ES-I3 (cell line): ENCODE measurements at regions not wholly inside any gene's neighbourhood (a gene's known extent, or its start where the extent isn't known, plus 50 kb on each side); places are given as distances from the start of the nearest gene placed in this dataset.
"Not testable (repeated sequence)": the region's sequence is repeated elsewhere in the genome, so short reads cannot be mapped to it uniquely, and the experiment has no call there.

Experiments used
- H3K36me3 ChIP-seq: 2 replicates; pipeline ENCODE4 v1.6.1; 2013; ENCODE audit warnings: mild to moderate bottlenecking, low read length, control low read depth, moderate library complexity; ENCODE audit not compliant: insufficient read depth
- H3K4me1 ChIP-seq: 2 replicates; pipeline ENCODE4 v1.6.1; 2013; ENCODE audit warnings: mild to moderate bottlenecking, control low read depth, low read length; ENCODE audit not compliant: insufficient read depth
- H3K9ac ChIP-seq: 2 replicates; pipeline ENCODE4 v1.6.1; 2013; ENCODE audit warnings: low read depth, mild to moderate bottlenecking, low read length, moderate library complexity
- H3K9me3 ChIP-seq: 2 replicates; pipeline ENCODE4 v1.6.1; 2013; ENCODE audit warnings: mild to moderate bottlenecking, low read length, moderate library complexity; ENCODE audit not compliant: control insufficient read depth, insufficient read depth

GRCh38 chr10:27373566-27374160 lies 130.4 kb upstream of the RAB18 start:
- no peaks in the 10 kb centered on the region for H3K4me1 ChIP-seq
- H3K9me3 ChIP-seq = no peaks in the 10 kb centered on the region
- H3K36me3 ChIP-seq = no peaks in the 10 kb centered on the region
- no peak overlapping the region for H3K9ac ChIP-seq

- no peak overlapping the region for H3K9ac ChIP-seq
- H3K36me3 ChIP-seq = no peaks in the 10 kb centered on the region
- no peaks in the 10 kb centered on the region for H3K4me1 ChIP-seq
- no peaks in the 10 kb centered on the region for H3K9me3 ChIP-seq
Measured at GRCh38 chr10:27372095-27372494, 131.5 kb upstream of the ACBD5 start.

- not testable (repeated sequence) for H3K9ac ChIP-seq, H3K9me3 ChIP-seq, H3K4me1 ChIP-seq, H3K36me3 ChIP-seq
Measured at GRCh38 chr10:27371375-27371774, 130.8 kb upstream of the ACBD5 start.

- H3K4me1 ChIP-seq = no peaks in the 10 kb centered on the region
- H3K9me3 ChIP-seq = no peaks in the 10 kb centered on the region
- H3K36me3 ChIP-seq = no peaks in the 10 kb centered on the region
- H3K9ac ChIP-seq = no peak overlapping the region
Measured at GRCh38 chr10:27369880-27370279, 129.3 kb upstream of the ACBD5 start.

GRCh38 chr10:27368706-27369105 lies 128.1 kb upstream of the ACBD5 start:
- Histone ChIP-seq H3K36me3 (no peaks in the 10 kb centered on the region), H3K9ac (no peak overlapping the region), H3K9me3 (no peaks in the 10 kb centered on the region), H3K4me1 (no peaks in the 10 kb centered on the region)

GRCh38 chr10:27366769-27367168 lies 126.2 kb upstream of the ACBD5 start:
- no peaks in the 10 kb centered on the region for H3K36me3 ChIP-seq
- no peak overlapping the region for H3K9ac ChIP-seq
- no peaks in the 10 kb centered on the region for H3K4me1 ChIP-seq
- H3K9me3 ChIP-seq = no peaks in the 10 kb centered on the region

- Histone ChIP-seq H3K9ac (no peak overlapping the region), H3K4me1 (no peaks in the 10 kb centered on the region), H3K36me3 (no peaks in the 10 kb centered on the region), H3K9me3 (no peaks in the 10 kb centered on the region)
Measured at GRCh38 chr10:27364028-27364427, 123.4 kb upstream of the ACBD5 start.

GRCh38 chr10:27360581-27361172 lies 120.1 kb upstream of the ACBD5 start:
- Histone ChIP-seq H3K36me3 (no peaks in the 10 kb centered on the region), H3K9me3 (no peaks in the 10 kb centered on the region), H3K4me1 (no peaks in the 10 kb centered on the region), H3K9ac (no peak overlapping the region)

- no peak overlapping the region for H3K9ac ChIP-seq
- no peaks in the 10 kb centered on the region for H3K9me3 ChIP-seq
- no peaks in the 10 kb centered on the region for H3K36me3 ChIP-seq
- H3K4me1 ChIP-seq = no peaks in the 10 kb centered on the region
Measured at GRCh38 chr10:27359792-27360355, 119.3 kb upstream of the ACBD5 start.

GRCh38 chr10:27356738-27357137 lies 116.1 kb upstream of the ACBD5 start:
- no peaks in the 10 kb centered on the region for H3K9me3 ChIP-seq
- no peak overlapping the region for H3K9ac ChIP-seq
- H3K36me3 ChIP-seq = no peaks in the 10 kb centered on the region
- no peaks in the 10 kb centered on the region for H3K4me1 ChIP-seq

GRCh38 chr10:27355918-27356573 lies 115.4 kb upstream of the ACBD5 start:
- Histone ChIP-seq H3K36me3 (no peaks in the 10 kb centered on the region), H3K9ac (no peak overlapping the region), H3K9me3 (no peaks in the 10 kb centered on the region), H3K4me1 (no peaks in the 10 kb centered on the region)

- H3K9me3 ChIP-seq, H3K36me3 ChIP-seq, H3K9ac ChIP-seq, H3K4me1 ChIP-seq: not testable (repeated sequence)
Measured at GRCh38 chr10:27354643-27355270, 114.2 kb upstream of the ACBD5 start.

GRCh38 chr10:27354100-27354499 lies 113.5 kb upstream of the ACBD5 start:
- H3K36me3 ChIP-seq, H3K9ac ChIP-seq, H3K9me3 ChIP-seq, H3K4me1 ChIP-seq: not testable (repeated sequence)

GRCh38 chr10:27349987-27350386 lies 109.4 kb upstream of the ACBD5 start:
- Histone ChIP-seq H3K9me3 (no peaks in the 10 kb centered on the region), H3K4me1 (peaks cover 6% of the 10 kb centered on the region; the same call in 1 of the 2 replicates), H3K9ac (no peak overlapping the region), H3K36me3 (no peaks in the 10 kb centered on the region)

GRCh38 chr10:27347827-27348207 lies 107.2 kb upstream of the ACBD5 start:
- H3K36me3 ChIP-seq, H3K9ac ChIP-seq, H3K4me1 ChIP-seq, H3K9me3 ChIP-seq: not testable (repeated sequence)
